ENCODE measurements at regions not wholly inside any gene's neighbourhood (a gene's known extent, or its start where the extent isn't known, plus 50 kb on each side); places are given as distances from the start of the nearest gene placed in this dataset.

DNA sequence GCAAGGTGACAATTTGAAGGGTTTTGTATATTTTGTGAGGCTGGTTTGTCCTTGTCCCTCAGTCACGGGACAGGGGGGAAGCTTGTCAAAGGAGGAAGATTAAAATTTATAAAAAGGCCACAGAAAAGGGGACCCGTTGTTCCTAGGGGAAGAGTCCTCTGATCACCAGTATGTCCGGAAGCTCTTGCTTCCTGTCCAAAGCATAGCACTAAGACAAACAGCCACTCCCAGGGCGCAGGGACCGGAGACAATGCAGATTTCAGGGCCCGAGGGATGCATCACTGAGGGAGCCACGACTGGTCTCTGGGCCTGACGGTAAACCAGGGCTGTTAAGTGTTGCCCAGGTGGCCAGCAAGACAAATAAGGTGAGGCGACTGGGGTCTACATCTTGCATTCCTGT is 95.2 kb downstream of the MAF start:
- TF ChIP-seq, protein P1, sequence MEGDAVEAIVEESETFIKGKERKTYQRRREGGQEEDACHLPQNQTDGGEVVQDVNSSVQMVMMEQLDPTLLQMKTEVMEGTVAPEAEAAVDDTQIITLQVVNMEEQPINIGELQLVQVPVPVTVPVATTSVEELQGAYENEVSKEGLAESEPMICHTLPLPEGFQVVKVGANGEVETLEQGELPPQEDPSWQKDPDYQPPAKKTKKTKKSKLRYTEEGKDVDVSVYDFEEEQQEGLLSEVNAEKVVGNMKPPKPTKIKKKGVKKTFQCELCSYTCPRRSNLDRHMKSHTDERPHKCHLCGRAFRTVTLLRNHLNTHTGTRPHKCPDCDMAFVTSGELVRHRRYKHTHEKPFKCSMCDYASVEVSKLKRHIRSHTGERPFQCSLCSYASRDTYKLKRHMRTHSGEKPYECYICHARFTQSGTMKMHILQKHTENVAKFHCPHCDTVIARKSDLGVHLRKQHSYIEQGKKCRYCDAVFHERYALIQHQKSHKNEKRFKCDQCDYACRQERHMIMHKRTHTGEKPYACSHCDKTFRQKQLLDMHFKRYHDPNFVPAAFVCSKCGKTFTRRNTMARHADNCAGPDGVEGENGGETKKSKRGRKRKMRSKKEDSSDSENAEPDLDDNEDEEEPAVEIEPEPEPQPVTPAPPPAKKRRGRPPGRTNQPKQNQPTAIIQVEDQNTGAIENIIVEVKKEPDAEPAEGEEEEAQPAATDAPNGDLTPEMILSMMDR (IDR thresholded peaks at IDR 0.05; ENCODE audit: poor library complexity, severe bottlenecking) = no peak
- TF ChIP-seq POLR2AphosphoS5 (IDR thresholded peaks at IDR 0.05) (no peak), EP300 (conservative IDR thresholded peaks at IDR 0.05; ENCODE audit: poor library complexity, severe bottlenecking) (no peak)

Data from neural cell (in vitro differentiated cells).